HG03469 (cell line): ENCODE measurements at regions not wholly inside any gene's neighbourhood (a gene's known extent, or its start where the extent isn't known, plus 50 kb on each side); places are given as distances from the start of the nearest gene placed in this dataset.
"Not testable (repeated sequence)": the region's sequence is repeated elsewhere in the genome, so short reads cannot be mapped to it uniquely, and the experiment has no call there.

ENCODE experiments used
- ATAC-seq: cut with Tn5 transposase; IDR thresholded peaks from one replicate; pipeline ENCODE4 v1.9.1; 2021; ENCODE audit warnings: mild to moderate bottlenecking, moderate library complexity, moderate number of reproducible peaks; ENCODE audit not compliant: unreplicated experiment

- not testable (repeated sequence) for ATAC-seq
Measured at GRCh38 chr10:109809954-109810353, 113.4 kb downstream of the XPNPEP1 start.

GRCh38 chr10:109801191-109801590, 122.1 kb downstream of the XPNPEP1 start:
- not testable (repeated sequence) for ATAC-seq

- ATAC-seq, result no peak
Measured at GRCh38 chr10:109790647-109791046, 132.7 kb downstream of the XPNPEP1 start.

GRCh38 chr10:109784236-109784635, 139.1 kb downstream of the XPNPEP1 start:
- ATAC-seq, result no peak

- ATAC-seq, result no peak
Measured at GRCh38 chr10:109783286-109783685, 140.0 kb downstream of the XPNPEP1 start.

GRCh38 chr10:109780997-109781396, 142.3 kb downstream of the XPNPEP1 start:
- no peak for ATAC-seq

GRCh38 chr10:109778993-109779392, 144.3 kb downstream of the XPNPEP1 start:
- ATAC-seq, result no peak

- no peak for ATAC-seq
Measured at GRCh38 chr10:109774121-109774440, 149.2 kb downstream of the XPNPEP1 start.

- ATAC-seq, result no peak
Measured at GRCh38 chr10:109773288-109774120, 149.8 kb downstream of the XPNPEP1 start.

- ATAC-seq, result no peak
Measured at GRCh38 chr10:109770663-109771062, 152.6 kb downstream of the XPNPEP1 start.

- ATAC-seq, result no peak
Measured at GRCh38 chr10:109769966-109770365, 153.3 kb downstream of the XPNPEP1 start.

- no peak for ATAC-seq
Measured at GRCh38 chr10:109765838-109766237, 157.5 kb downstream of the XPNPEP1 start.

GRCh38 chr10:109762555-109762954, 160.8 kb downstream of the XPNPEP1 start:
- no peak for ATAC-seq

- ATAC-seq, result not testable (repeated sequence)
Measured at GRCh38 chr10:109757670-109758069, 165.6 kb downstream of the XPNPEP1 start.

GRCh38 chr10:109746861-109747260, 176.4 kb downstream of the XPNPEP1 start:
- ATAC-seq, result no peak

- no peak for ATAC-seq
Measured at GRCh38 chr10:109744020-109744419, 179.3 kb downstream of the XPNPEP1 start.

GRCh38 chr10:109743574-109743973, 179.7 kb downstream of the XPNPEP1 start:
- ATAC-seq, result no peak

- no peak for ATAC-seq
Measured at GRCh38 chr10:109743146-109743545, 180.2 kb downstream of the XPNPEP1 start.

GRCh38 chr10:109741712-109742111, 181.6 kb downstream of the XPNPEP1 start:
- ATAC-seq, result no peak

- ATAC-seq, result no peak
Measured at GRCh38 chr10:109740436-109740835, 182.9 kb downstream of the XPNPEP1 start.

- no peak for ATAC-seq
Measured at GRCh38 chr10:109737626-109738025, 185.7 kb downstream of the XPNPEP1 start.

- no peak for ATAC-seq
Measured at GRCh38 chr10:109737009-109737408, 186.3 kb downstream of the XPNPEP1 start.

GRCh38 chr10:109735776-109736175, 187.5 kb downstream of the XPNPEP1 start:
- no peak for ATAC-seq
